GM18519 (cell line): ENCODE measurements at regions not wholly inside any gene's neighbourhood (a gene's known extent, or its start where the extent isn't known, plus 50 kb on each side); places are given as distances from the start of the nearest gene placed in this dataset.

Source experiments
- ATAC-seq: cut with Tn5 transposase; IDR thresholded peaks from one replicate; pipeline ENCODE4 v1.9.1; 2021; ENCODE audit warnings: mild to moderate bottlenecking, moderate library complexity; ENCODE audit not compliant: unreplicated experiment, low FRiP score

- peak; percentile 36 for ATAC-seq
Observed at GRCh38 chr11:110951037-110951949, 239.1 kb upstream of the ARHGAP20 start.

- no peak for ATAC-seq
Observed at GRCh38 chr11:110948112-110948511, 235.9 kb upstream of the ARHGAP20 start.

GRCh38 chr11:110947096-110947495 is 234.9 kb upstream of the ARHGAP20 start:
- ATAC-seq: no peak

GRCh38 chr11:110939471-110939870 is 227.2 kb upstream of the ARHGAP20 start:
- ATAC-seq: no peak

- no peak for ATAC-seq
Observed at GRCh38 chr11:110935018-110935640, 222.9 kb upstream of the ARHGAP20 start.

- no peak for ATAC-seq
Observed at GRCh38 chr11:110929129-110929528, 216.9 kb upstream of the ARHGAP20 start.

- no peak for ATAC-seq
Observed at GRCh38 chr11:110928391-110928790, 216.2 kb upstream of the ARHGAP20 start.

GRCh38 chr11:110921742-110922521 is 209.7 kb upstream of the ARHGAP20 start:
- no peak for ATAC-seq

GRCh38 chr11:110919241-110919922 is 207.1 kb upstream of the ARHGAP20 start:
- no peak for ATAC-seq

GRCh38 chr11:110918351-110918750 is 206.1 kb upstream of the ARHGAP20 start:
- no peak for ATAC-seq

GRCh38 chr11:110912437-110912836 is 200.2 kb upstream of the ARHGAP20 start:
- no peak for ATAC-seq

- ATAC-seq: no peak
Observed at GRCh38 chr11:110910384-110910783, 198.1 kb upstream of the ARHGAP20 start.

GRCh38 chr11:110909336-110909735 is 197.1 kb upstream of the ARHGAP20 start:
- no peak for ATAC-seq

GRCh38 chr11:110908401-110909105 is 196.3 kb upstream of the ARHGAP20 start:
- no peak for ATAC-seq

- peak; percentile 56 for ATAC-seq
Observed at GRCh38 chr11:110907629-110908028, 195.4 kb upstream of the ARHGAP20 start.

GRCh38 chr11:110903830-110904229 is 191.6 kb upstream of the ARHGAP20 start:
- ATAC-seq: no peak

GRCh38 chr11:110903378-110903777 is 191.1 kb upstream of the ARHGAP20 start:
- ATAC-seq: no peak

- no peak for ATAC-seq
Observed at GRCh38 chr11:110901441-110901840, 189.2 kb upstream of the ARHGAP20 start.

GRCh38 chr11:110900426-110900825 is 188.2 kb upstream of the ARHGAP20 start:
- no peak for ATAC-seq

- no peak for ATAC-seq
Observed at GRCh38 chr11:110897035-110897434, 184.8 kb upstream of the ARHGAP20 start.
